Peyer's patch (tissue), 4 donors: ENCODE measurements at regions not wholly inside any gene's neighbourhood (a gene's known extent, or its start where the extent isn't known, plus 50 kb on each side); places are given as distances from the start of the nearest gene placed in this dataset.

Experiments
- POLR2A ChIP-seq, 2 donors: fragments of 450-650 bp; IDR thresholded peaks; one replicate each; pipeline ENCODE4 v1.5.1; 2017; ENCODE audit warnings: antibody characterized with exemption in 2 of 2, mild to moderate bottlenecking in 2 of 2, moderate library complexity in 2 of 2
- TF ChIP-seq, protein P1 (sequence below), 6 experiments: fragments of 450-650 bp in 4 of 6; fragments of 200-600 bp in 2 of 6; sonication (generic) in 1 of 6; IDR thresholded peaks; one replicate each; pipeline ENCODE4 v1.5.1; 2017 to 2019; ENCODE audit warnings: antibody characterized with exemption in 6 of 6, mild to moderate bottlenecking in 3 of 6, moderate library complexity in 1 of 6

DNA sequence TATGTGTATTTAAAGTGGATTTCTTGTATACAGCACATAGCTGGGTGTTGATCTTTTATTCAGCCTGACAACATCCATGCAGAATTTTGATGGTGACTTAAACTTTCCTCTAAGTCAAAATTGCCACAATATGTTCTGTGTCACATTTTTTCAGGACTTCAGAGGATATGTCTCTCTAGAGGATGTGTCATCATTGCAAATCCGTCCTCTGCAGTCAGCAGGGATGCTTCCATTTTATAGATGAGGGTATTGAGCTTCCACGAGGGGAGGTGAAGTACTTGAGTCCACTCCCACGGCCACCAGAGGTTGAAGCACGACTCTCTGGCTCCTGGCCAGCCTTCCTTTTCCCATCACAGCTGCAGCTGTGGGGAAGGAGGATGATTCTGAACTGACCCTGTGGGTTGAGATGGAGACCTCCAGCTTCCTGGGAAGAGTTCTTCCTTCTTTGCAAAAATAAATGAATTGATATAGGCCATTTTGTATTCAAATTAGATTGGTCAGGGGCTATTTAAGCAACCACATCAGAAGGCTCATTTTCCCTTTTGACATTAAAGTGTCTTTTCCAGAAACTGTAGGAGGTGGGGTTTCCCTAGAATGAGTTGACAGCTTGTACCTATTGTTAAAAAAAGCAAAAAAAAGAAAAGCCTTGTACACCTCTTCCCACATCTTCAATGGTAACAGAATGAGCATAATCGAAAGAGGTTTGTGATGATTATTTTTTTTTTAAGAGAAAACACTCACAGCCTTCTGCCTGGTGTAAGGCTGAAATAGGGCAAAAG lies 55.2 kb upstream of the MYEOV start:
- TF ChIP-seq, protein P1, sequence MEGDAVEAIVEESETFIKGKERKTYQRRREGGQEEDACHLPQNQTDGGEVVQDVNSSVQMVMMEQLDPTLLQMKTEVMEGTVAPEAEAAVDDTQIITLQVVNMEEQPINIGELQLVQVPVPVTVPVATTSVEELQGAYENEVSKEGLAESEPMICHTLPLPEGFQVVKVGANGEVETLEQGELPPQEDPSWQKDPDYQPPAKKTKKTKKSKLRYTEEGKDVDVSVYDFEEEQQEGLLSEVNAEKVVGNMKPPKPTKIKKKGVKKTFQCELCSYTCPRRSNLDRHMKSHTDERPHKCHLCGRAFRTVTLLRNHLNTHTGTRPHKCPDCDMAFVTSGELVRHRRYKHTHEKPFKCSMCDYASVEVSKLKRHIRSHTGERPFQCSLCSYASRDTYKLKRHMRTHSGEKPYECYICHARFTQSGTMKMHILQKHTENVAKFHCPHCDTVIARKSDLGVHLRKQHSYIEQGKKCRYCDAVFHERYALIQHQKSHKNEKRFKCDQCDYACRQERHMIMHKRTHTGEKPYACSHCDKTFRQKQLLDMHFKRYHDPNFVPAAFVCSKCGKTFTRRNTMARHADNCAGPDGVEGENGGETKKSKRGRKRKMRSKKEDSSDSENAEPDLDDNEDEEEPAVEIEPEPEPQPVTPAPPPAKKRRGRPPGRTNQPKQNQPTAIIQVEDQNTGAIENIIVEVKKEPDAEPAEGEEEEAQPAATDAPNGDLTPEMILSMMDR (IDR thresholded peaks at IDR 0.05): no peak
- TF ChIP-seq POLR2A (IDR thresholded peaks at IDR 0.05): no peak
